ENCODE measurements at regions not wholly inside any gene's neighbourhood (a gene's known extent, or its start where the extent isn't known, plus 50 kb on each side); places are given as distances from the start of the nearest gene placed in this dataset.

DNA sequence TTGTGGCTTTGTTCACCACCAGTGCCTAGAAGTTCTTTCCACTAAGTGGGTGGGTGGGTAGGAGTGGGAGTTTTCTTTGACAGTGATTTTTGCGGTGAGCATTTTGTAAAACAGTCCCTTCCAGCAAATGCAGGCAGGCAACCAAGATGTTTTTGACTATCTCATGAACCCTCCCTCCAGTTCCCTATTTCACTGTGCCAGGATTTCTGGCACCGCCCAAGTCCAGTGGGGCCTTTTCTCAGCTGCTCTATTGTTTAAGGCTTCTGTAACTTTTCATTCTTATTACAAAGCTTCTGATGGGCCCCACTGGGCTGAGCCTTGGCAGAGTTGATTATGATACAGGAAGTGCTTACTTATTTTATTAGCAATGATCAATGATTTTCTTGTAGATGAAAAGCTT lies 236.0 kb downstream of the EDEM1 start:
- H3K4me1 ChIP-seq (ENCODE audit: control insufficient read depth in 2 of 2, insufficient read depth in 2 of 2, low read length in 2 of 2) = no peaks in the 10 kb centered on the region
- H3K27me3 ChIP-seq (ENCODE audit: control insufficient read depth in 2 of 2, insufficient read depth in 2 of 2, low read length in 2 of 2) = no peaks in the 10 kb centered on the region
- no peak overlapping the region for H3K4me3 ChIP-seq (ENCODE audit: low read length in 2 of 2)
- no peaks in the 10 kb centered on the region for H3K9me3 ChIP-seq (ENCODE audit: control insufficient read depth in 2 of 2, low read length in 2 of 2)
- H3K36me3 ChIP-seq (ENCODE audit: control insufficient read depth in 2 of 2, insufficient read depth in 2 of 2, low read length in 2 of 2) = no peaks in the 10 kb centered on the region
- no peak overlapping the region for H3K27ac ChIP-seq (ENCODE audit: low read depth in 2 of 2, low read length in 2 of 2)
- H3K9ac ChIP-seq (ENCODE audit: low read depth in 1 of 2, low read length in 2 of 2) = no peak overlapping the region

DNA sequence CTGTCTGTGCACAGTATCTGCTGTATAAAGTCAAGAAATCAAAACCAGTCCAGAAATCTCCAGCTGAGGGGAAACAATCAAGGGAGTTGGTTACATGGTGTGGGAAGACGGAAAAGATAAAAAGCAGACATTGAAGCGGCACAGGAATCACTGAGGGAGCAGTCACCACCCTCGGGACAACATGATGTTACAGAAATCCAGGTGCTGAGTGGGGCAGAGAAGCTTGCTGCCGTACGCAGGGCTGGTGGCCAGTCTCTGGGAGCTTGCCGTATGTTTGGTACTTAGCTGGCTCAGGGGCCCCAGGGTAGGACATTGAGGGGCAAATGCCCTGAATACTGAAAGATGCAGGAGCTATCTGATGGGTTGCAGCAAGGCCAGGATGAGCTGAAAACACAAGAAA lies 237.9 kb downstream of the EDEM1 start:
- Histone ChIP-seq H3K36me3 (ENCODE audit: control insufficient read depth in 2 of 2, insufficient read depth in 2 of 2, low read length in 2 of 2) (no peaks in the 10 kb centered on the region), H3K27ac (ENCODE audit: low read depth in 2 of 2, low read length in 2 of 2) (no peak overlapping the region)

DNA sequence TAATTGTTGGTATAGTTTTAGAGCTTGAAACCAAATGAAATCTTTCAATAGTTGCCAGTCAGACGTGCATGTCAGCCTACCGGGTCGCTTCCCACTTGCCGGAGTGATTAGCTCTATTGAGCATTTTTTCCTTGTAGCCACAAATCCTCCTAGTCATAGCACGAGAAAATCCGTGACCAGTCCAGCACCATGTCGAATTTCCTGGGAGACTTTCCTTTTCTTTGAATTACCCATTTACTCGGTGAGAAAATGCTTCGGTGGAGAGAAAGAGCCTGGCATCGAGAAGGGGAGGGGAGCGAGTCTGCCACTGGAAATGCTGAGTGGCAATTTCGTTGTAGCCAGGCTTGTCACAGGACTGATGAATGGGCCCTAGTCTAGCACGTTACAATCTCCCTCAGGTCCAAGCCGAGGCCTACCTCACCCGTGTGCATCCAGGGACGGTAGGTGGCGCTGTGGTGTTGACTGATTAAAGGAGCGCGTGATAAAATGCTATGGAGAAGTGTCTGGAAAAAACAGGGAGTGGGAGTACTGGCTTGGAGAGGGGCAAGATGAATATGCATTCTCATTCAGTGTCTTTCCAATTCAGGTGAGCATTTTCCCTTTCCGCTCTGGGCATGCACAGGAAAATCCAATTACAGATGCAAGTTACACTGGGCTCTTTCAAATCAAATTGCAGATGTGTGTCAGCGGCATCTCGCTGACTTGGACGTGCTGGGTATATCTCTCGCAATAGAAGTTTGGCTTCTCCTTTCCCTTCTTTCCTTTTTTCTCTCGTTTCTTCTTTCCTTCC lies 238.8 kb downstream of the EDEM1 start:
- H3K4me1 ChIP-seq (ENCODE audit: control insufficient read depth in 2 of 2, insufficient read depth in 2 of 2, low read length in 2 of 2) = no peaks in the 10 kb centered on the region
- H3K27ac ChIP-seq (ENCODE audit: low read depth in 2 of 2, low read length in 2 of 2) = no peak overlapping the region
- H3K36me3 ChIP-seq (ENCODE audit: control insufficient read depth in 2 of 2, insufficient read depth in 2 of 2, low read length in 2 of 2) = no peaks in the 10 kb centered on the region
- no peak overlapping the region for H3K4me3 ChIP-seq (ENCODE audit: low read length in 2 of 2)
- H3K9ac ChIP-seq (ENCODE audit: low read depth in 1 of 2, low read length in 2 of 2) = no peak overlapping the region
- no peaks in the 10 kb centered on the region for H3K9me3 ChIP-seq (ENCODE audit: control insufficient read depth in 2 of 2, low read length in 2 of 2)
- no peaks in the 10 kb centered on the region for H3K27me3 ChIP-seq (ENCODE audit: control insufficient read depth in 2 of 2, insufficient read depth in 2 of 2, low read length in 2 of 2)

More for the DNA sequence above, 237.9 kb downstream of the EDEM1 start:
- Histone ChIP-seq H3K4me3 (ENCODE audit: low read length in 2 of 2) (no peak overlapping the region), H3K4me1 (ENCODE audit: control insufficient read depth in 2 of 2, insufficient read depth in 2 of 2, low read length in 2 of 2) (no peaks in the 10 kb centered on the region), H3K9me3 (ENCODE audit: control insufficient read depth in 2 of 2, low read length in 2 of 2) (no peaks in the 10 kb centered on the region), H3K9ac (ENCODE audit: low read depth in 1 of 2, low read length in 2 of 2) (no peak overlapping the region), H3K27me3 (ENCODE audit: control insufficient read depth in 2 of 2, insufficient read depth in 2 of 2, low read length in 2 of 2) (no peaks in the 10 kb centered on the region)

DNA sequence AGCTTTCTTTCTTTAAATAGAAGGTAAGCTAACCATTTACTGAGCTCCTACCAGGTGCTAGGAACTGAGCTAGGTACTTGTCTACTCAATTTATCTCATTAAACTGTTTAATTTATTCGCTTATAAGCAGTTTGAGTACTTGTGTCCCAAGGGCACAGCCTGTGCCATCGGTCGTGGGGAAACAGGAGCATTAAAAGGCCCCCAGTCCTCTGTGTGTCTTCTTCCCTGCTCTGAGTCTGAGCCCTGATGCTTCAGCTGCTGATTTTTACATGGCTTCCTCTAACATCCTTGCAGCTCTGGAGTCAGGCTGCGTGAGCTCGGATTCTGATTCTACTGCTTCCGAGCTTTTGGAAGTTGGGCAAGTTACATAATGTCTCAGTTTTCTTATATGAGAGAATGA lies 239.5 kb downstream of the EDEM1 start:
- Histone ChIP-seq H3K4me3 (ENCODE audit: low read length in 2 of 2) (no peak overlapping the region), H3K36me3 (ENCODE audit: control insufficient read depth in 2 of 2, insufficient read depth in 2 of 2, low read length in 2 of 2) (no peaks in the 10 kb centered on the region)

GRCh38 chr3:5427938-5428337 lies 240.4 kb downstream of the EDEM1 start:
- H3K9me3 ChIP-seq (ENCODE audit: control insufficient read depth in 2 of 2, low read length in 2 of 2) = no peaks in the 10 kb centered on the region
- no peaks in the 10 kb centered on the region for H3K36me3 ChIP-seq (ENCODE audit: control insufficient read depth in 2 of 2, insufficient read depth in 2 of 2, low read length in 2 of 2)
- H3K9ac ChIP-seq (ENCODE audit: low read depth in 1 of 2, low read length in 2 of 2) = no peak overlapping the region

More for the DNA sequence above, 239.5 kb downstream of the EDEM1 start:
- Histone ChIP-seq H3K9ac (ENCODE audit: low read depth in 1 of 2, low read length in 2 of 2) (no peak overlapping the region), H3K27ac (ENCODE audit: low read depth in 2 of 2, low read length in 2 of 2) (no peak overlapping the region), H3K9me3 (ENCODE audit: control insufficient read depth in 2 of 2, low read length in 2 of 2) (no peaks in the 10 kb centered on the region), H3K4me1 (ENCODE audit: control insufficient read depth in 2 of 2, insufficient read depth in 2 of 2, low read length in 2 of 2) (no peaks in the 10 kb centered on the region), H3K27me3 (ENCODE audit: control insufficient read depth in 2 of 2, insufficient read depth in 2 of 2, low read length in 2 of 2) (no peaks in the 10 kb centered on the region)

GRCh38 chr3:5428607-5429516 lies 241.4 kb downstream of the EDEM1 start:
- Histone ChIP-seq H3K36me3 (ENCODE audit: control insufficient read depth in 2 of 2, insufficient read depth in 2 of 2, low read length in 2 of 2) (no peaks in the 10 kb centered on the region), H3K4me3 (ENCODE audit: low read length in 2 of 2) (no peak overlapping the region)

More at GRCh38 chr3:5427938-5428337, 240.4 kb downstream of the EDEM1 start:
- Histone ChIP-seq H3K27ac (ENCODE audit: low read depth in 2 of 2, low read length in 2 of 2) (no peak overlapping the region), H3K4me1 (ENCODE audit: control insufficient read depth in 2 of 2, insufficient read depth in 2 of 2, low read length in 2 of 2) (no peaks in the 10 kb centered on the region), H3K4me3 (ENCODE audit: low read length in 2 of 2) (no peak overlapping the region), H3K27me3 (ENCODE audit: control insufficient read depth in 2 of 2, insufficient read depth in 2 of 2, low read length in 2 of 2) (no peaks in the 10 kb centered on the region)

GRCh38 chr3:5429517-5429890 lies 242.0 kb downstream of the EDEM1 start:
- no peaks in the 10 kb centered on the region for H3K27me3 ChIP-seq (ENCODE audit: control insufficient read depth in 2 of 2, insufficient read depth in 2 of 2, low read length in 2 of 2)
- no peak overlapping the region for H3K9ac ChIP-seq (ENCODE audit: low read depth in 1 of 2, low read length in 2 of 2)
- no peaks in the 10 kb centered on the region for H3K4me1 ChIP-seq (ENCODE audit: control insufficient read depth in 2 of 2, insufficient read depth in 2 of 2, low read length in 2 of 2)
- H3K9me3 ChIP-seq (ENCODE audit: control insufficient read depth in 2 of 2, low read length in 2 of 2) = no peaks in the 10 kb centered on the region
- H3K27ac ChIP-seq (ENCODE audit: low read depth in 2 of 2, low read length in 2 of 2) = no peak overlapping the region
- no peak overlapping the region for H3K4me3 ChIP-seq (ENCODE audit: low read length in 2 of 2)
- no peaks in the 10 kb centered on the region for H3K36me3 ChIP-seq (ENCODE audit: control insufficient read depth in 2 of 2, insufficient read depth in 2 of 2, low read length in 2 of 2)

More at GRCh38 chr3:5428607-5429516, 241.4 kb downstream of the EDEM1 start:
- H3K27ac ChIP-seq (ENCODE audit: low read depth in 2 of 2, low read length in 2 of 2) = no peak overlapping the region
- H3K4me1 ChIP-seq (ENCODE audit: control insufficient read depth in 2 of 2, insufficient read depth in 2 of 2, low read length in 2 of 2) = no peaks in the 10 kb centered on the region
- H3K9ac ChIP-seq (ENCODE audit: low read depth in 1 of 2, low read length in 2 of 2) = no peak overlapping the region
- H3K9me3 ChIP-seq (ENCODE audit: control insufficient read depth in 2 of 2, low read length in 2 of 2) = no peaks in the 10 kb centered on the region
- H3K27me3 ChIP-seq (ENCODE audit: control insufficient read depth in 2 of 2, insufficient read depth in 2 of 2, low read length in 2 of 2) = no peaks in the 10 kb centered on the region

DNA sequence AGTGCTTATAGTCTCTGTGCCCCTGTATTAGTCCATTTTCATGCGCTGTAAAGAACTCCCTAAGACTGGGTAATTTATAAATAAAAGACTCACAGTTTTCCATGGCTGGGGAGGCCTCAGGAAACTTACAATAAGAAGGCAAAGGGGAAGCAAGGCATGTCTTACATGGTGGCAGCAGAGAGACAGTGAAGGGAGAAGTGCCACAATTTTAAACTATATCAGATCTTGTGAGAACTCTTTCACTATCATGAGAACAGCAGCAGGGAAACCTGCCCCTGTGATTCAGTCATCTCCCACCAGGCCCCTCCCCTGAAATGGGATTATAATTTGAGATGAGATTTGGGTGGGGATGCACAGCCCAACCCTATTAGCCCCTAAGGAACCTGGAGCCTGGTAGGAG lies 243.2 kb downstream of the EDEM1 start:
- no peaks in the 10 kb centered on the region for H3K36me3 ChIP-seq (ENCODE audit: control insufficient read depth in 2 of 2, insufficient read depth in 2 of 2, low read length in 2 of 2)
- no peak overlapping the region for H3K9ac ChIP-seq (ENCODE audit: low read depth in 1 of 2, low read length in 2 of 2)
- H3K4me1 ChIP-seq (ENCODE audit: control insufficient read depth in 2 of 2, insufficient read depth in 2 of 2, low read length in 2 of 2) = no peaks in the 10 kb centered on the region
- no peaks in the 10 kb centered on the region for H3K9me3 ChIP-seq (ENCODE audit: control insufficient read depth in 2 of 2, low read length in 2 of 2)
- H3K27ac ChIP-seq (ENCODE audit: low read depth in 2 of 2, low read length in 2 of 2) = no peak overlapping the region
- no peak overlapping the region for H3K4me3 ChIP-seq (ENCODE audit: low read length in 2 of 2)
- H3K27me3 ChIP-seq (ENCODE audit: control insufficient read depth in 2 of 2, insufficient read depth in 2 of 2, low read length in 2 of 2) = no peaks in the 10 kb centered on the region

- no peaks in the 10 kb centered on the region for H3K4me1 ChIP-seq (ENCODE audit: control insufficient read depth in 2 of 2, insufficient read depth in 2 of 2, low read length in 2 of 2)
- no peak overlapping the region for H3K4me3 ChIP-seq (ENCODE audit: low read length in 2 of 2)
- H3K27ac ChIP-seq (ENCODE audit: low read depth in 2 of 2, low read length in 2 of 2) = no peak overlapping the region
- H3K9ac ChIP-seq (ENCODE audit: low read depth in 1 of 2, low read length in 2 of 2) = no peak overlapping the region
- no peaks in the 10 kb centered on the region for H3K27me3 ChIP-seq (ENCODE audit: control insufficient read depth in 2 of 2, insufficient read depth in 2 of 2, low read length in 2 of 2)
- no peaks in the 10 kb centered on the region for H3K36me3 ChIP-seq (ENCODE audit: control insufficient read depth in 2 of 2, insufficient read depth in 2 of 2, low read length in 2 of 2)
- no peaks in the 10 kb centered on the region for H3K9me3 ChIP-seq (ENCODE audit: control insufficient read depth in 2 of 2, low read length in 2 of 2)
Observed at GRCh38 chr3:5431146-5431545, 243.6 kb downstream of the EDEM1 start.

DNA sequence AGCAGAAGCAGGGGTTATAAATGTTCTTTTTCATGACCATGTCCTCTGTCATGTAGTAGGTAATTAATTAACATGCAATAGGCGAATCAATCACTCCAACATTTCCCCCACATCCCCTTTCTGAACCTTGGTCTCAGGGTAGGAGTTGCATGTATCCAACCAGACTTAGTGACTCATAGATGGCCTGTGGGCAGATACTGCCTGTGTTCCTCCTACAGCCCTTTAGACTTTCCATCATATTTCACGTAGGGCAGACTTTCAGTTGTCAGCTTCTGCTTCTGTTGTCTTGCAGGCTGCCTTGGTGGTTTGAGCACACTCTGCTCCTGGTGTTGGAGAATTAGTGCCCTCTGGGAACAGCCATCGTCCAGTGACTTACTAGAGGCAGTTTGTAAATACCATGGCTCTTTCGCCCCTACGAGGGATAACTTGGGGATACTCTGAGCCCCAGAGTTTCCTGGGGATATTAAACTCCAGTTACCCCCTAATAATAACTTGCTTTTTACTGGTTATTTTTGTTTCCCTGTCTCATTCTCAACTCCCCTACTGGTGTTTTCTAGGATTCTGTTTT lies 244.4 kb downstream of the EDEM1 start:
- no peaks in the 10 kb centered on the region for H3K4me1 ChIP-seq (ENCODE audit: control insufficient read depth in 2 of 2, insufficient read depth in 2 of 2, low read length in 2 of 2)
- H3K27ac ChIP-seq (ENCODE audit: low read depth in 2 of 2, low read length in 2 of 2) = no peak overlapping the region
- no peaks in the 10 kb centered on the region for H3K27me3 ChIP-seq (ENCODE audit: control insufficient read depth in 2 of 2, insufficient read depth in 2 of 2, low read length in 2 of 2)
- no peaks in the 10 kb centered on the region for H3K36me3 ChIP-seq (ENCODE audit: control insufficient read depth in 2 of 2, insufficient read depth in 2 of 2, low read length in 2 of 2)
- H3K4me3 ChIP-seq (ENCODE audit: low read length in 2 of 2) = no peak overlapping the region
- no peak overlapping the region for H3K9ac ChIP-seq (ENCODE audit: low read depth in 1 of 2, low read length in 2 of 2)
- H3K9me3 ChIP-seq (ENCODE audit: control insufficient read depth in 2 of 2, low read length in 2 of 2) = no peaks in the 10 kb centered on the region

Data from mucosa of rectum (tissue), 2 donors.